HUES64 (cell line): ENCODE measurements at regions not wholly inside any gene's neighbourhood (a gene's known extent, or its start where the extent isn't known, plus 50 kb on each side); places are given as distances from the start of the nearest gene placed in this dataset.

Source experiments
- H3K27ac ChIP-seq: 2 replicates; pipeline ENCODE4 v1.7.0; 2013; ENCODE audit warnings: low read depth, low read length, inconsistent platforms
- H3K27me3 ChIP-seq: 2 replicates; pipeline ENCODE4 v1.6.1; 2013; ENCODE audit warnings: mild to moderate bottlenecking, low read length; ENCODE audit not compliant: insufficient read depth
- H3K36me3 ChIP-seq: 2 replicates; pipeline ENCODE4 v1.6.1; 2013; ENCODE audit warnings: mild to moderate bottlenecking, low read length; ENCODE audit not compliant: insufficient read depth
- H3K4me1 ChIP-seq: 2 replicates; pipeline ENCODE4 v1.6.1; 2013; ENCODE audit warnings: mild to moderate bottlenecking, low read length, moderate library complexity; ENCODE audit not compliant: insufficient read depth
- H3K4me3 ChIP-seq: 2 replicates; pipeline ENCODE4 v1.5.1; 2013; ENCODE audit warnings: mild to moderate bottlenecking, low read length, moderate library complexity
- H3K9ac ChIP-seq: 2 replicates; pipeline ENCODE4 v1.6.1; 2013; ENCODE audit warnings: mild to moderate bottlenecking, low read depth, low read length
- H3K9me3 ChIP-seq: 2 replicates; pipeline ENCODE4 v1.6.1; 2013; ENCODE audit warnings: low read depth, low read length; ENCODE audit not compliant: insufficient read depth
- WGBS: fragments of 150-250, 120-280 bp; methylation state at CpG from one replicate; pipeline ENCODE4 v1.1.7; 2013; ENCODE audit warnings: missing lambda C conversion rate; 5-methylcytosine and 5-hydroxymethylcytosine counted together

DNA sequence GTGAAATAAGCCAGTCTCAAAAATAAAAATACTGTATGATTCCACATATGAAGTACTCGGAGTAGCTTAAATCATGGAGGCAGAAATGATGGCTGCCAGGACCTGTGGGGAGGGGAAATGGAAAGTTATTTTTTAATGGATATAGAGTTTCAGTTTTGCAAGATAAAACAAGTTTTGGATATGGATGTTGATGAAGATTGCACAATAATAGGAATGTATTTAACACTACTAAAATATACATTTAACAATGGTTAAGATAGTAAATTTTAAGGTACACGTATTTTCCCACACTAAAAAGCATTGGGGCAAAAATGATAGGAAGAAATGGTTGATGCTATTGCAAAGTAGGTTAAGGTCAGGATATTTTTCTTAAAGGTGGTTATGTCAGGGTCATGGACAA is 1058.9 kb upstream of the MAP3K7 start:
- Histone ChIP-seq H3K9ac (no peak overlapping the region), H3K27me3 (no peaks in the 10 kb centered on the region), H3K4me3 (no peak overlapping the region), H3K4me1 (no peaks in the 10 kb centered on the region), H3K9me3 (no peaks in the 10 kb centered on the region), H3K27ac (no peak overlapping the region), H3K36me3 (no peaks in the 10 kb centered on the region)
- WGBS = 97% methylated on average over 1 of the region's 2 CpGs

DNA sequence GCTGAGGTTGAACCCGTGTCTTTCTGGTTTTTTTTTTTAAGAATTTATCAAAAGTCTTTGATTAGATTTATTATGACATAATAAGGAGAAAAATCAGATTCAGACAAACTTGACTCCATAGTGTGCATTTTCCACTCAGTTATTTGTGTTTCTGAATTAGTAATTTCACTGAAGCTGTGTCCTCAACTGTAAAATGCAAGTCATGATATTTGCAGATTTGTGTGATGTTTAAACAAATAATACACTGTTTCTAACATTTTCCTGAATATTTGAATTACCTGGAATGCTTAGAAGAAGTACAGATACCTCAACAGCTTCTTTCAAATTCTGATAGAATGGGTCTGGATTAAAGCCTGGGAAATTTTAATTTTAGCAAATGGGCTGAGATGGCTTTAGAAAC is 1050.3 kb upstream of the MAP3K7 start:
- no peaks in the 10 kb centered on the region for H3K9me3 ChIP-seq
- no peak overlapping the region for H3K27ac ChIP-seq
- WGBS = no CpG with 5 or more reads among the region's 1 CpG
- no peak overlapping the region for H3K9ac ChIP-seq
- H3K36me3 ChIP-seq = no peaks in the 10 kb centered on the region
- no peak overlapping the region for H3K4me3 ChIP-seq
- H3K4me1 ChIP-seq = peaks cover 27% of the 10 kb centered on the region
- no peaks in the 10 kb centered on the region for H3K27me3 ChIP-seq

DNA sequence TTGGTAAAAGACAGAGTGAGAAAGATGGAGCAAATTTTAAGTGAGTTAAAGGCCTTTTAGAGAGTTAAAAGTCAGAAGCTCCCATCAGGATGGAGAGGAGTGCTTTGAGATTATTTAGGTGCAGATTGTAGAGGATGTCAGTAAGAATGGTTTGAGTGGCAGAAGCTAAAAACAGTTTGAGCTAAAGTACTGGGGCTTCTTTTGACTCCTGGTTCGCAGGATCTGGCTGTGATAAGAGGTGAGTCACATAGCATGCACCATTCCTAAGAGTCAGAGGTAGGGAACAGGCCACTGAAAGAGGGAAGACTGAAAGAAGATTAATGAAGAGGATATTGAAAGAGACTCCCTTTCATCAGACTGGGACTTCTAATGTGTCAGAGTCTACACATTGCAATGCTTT is 1047.9 kb upstream of the MAP3K7 start:
- no peak overlapping the region for H3K27ac ChIP-seq
- peaks cover 27% of the 10 kb centered on the region for H3K4me1 ChIP-seq
- no peaks in the 10 kb centered on the region for H3K9me3 ChIP-seq
- H3K9ac ChIP-seq = no peak overlapping the region
- H3K36me3 ChIP-seq = no peaks in the 10 kb centered on the region
- H3K4me3 ChIP-seq = no peak overlapping the region
- WGBS = 58% methylated on average over 1 of the region's 1 CpG
- H3K27me3 ChIP-seq = no peaks in the 10 kb centered on the region

DNA sequence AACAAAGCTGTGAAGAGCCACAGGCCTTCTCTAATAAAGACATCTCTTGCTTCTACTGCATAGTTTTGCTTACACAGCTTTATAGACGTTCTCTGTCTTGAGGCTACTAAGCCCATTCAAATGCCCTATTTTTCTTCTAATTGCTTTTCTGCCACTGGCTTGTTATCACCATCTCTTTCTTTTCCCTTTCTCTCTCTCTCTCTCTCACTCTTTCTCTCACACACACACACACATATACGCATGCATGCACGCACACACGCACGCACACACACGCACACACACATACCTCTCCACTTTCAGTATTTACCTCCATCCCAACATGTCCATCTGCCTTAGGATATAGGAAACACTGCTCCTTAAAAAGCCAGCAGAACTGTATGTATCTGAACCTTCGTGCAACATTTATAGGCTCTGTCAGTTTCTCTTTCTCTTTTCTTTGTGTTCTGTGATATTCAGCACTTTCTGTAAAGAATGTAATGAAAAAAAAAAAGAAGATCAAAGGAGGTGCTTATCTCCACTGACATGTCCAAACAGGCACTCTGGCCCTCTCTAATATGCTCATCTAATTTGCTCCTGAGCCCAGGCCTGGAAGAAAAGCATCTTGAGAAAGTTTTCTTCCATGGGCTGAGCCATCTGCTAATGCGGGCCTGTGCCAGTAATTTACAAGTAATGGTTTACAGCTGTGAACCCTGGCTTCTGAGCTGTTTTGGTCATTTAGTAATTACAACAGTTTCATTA is 1046.7 kb upstream of the MAP3K7 start:
- H3K4me3 ChIP-seq = no peak overlapping the region
- H3K27ac ChIP-seq = no peak overlapping the region

DNA sequence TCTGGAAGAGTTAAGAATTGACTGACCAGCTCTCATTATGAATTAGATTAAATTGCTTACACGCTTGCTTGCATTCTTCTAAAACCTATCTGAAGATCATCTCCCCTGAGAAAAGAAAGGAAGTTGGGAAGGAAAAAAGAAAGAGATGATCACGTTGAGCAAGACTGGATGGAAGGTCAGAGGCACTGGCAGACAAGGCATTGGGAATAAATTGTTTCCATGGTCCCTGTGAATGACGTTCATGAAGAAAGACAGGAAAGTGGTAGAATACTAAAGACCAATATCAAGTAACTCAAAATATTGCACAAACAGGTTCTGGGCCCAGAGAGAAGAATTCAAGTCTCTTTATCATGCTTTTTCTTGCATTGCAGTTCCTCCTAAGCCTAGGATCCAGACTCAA is 1045.4 kb upstream of the MAP3K7 start:
- WGBS = 95% methylated on average over 3 of the region's 3 CpGs
- Histone ChIP-seq H3K4me3 (no peak overlapping the region), H3K9ac (no peak overlapping the region), H3K4me1 (peaks cover 27% of the 10 kb centered on the region), H3K27me3 (no peaks in the 10 kb centered on the region), H3K27ac (no peak overlapping the region), H3K9me3 (no peaks in the 10 kb centered on the region), H3K36me3 (no peaks in the 10 kb centered on the region)

More for the DNA sequence above, 1046.7 kb upstream of the MAP3K7 start:
- H3K27me3 ChIP-seq = no peaks in the 10 kb centered on the region
- WGBS = 92% methylated on average over 8 of the region's 8 CpGs
- peaks cover 27% of the 10 kb centered on the region for H3K4me1 ChIP-seq
- no peaks in the 10 kb centered on the region for H3K9me3 ChIP-seq
- no peaks in the 10 kb centered on the region for H3K36me3 ChIP-seq
- H3K9ac ChIP-seq = no peak overlapping the region

DNA sequence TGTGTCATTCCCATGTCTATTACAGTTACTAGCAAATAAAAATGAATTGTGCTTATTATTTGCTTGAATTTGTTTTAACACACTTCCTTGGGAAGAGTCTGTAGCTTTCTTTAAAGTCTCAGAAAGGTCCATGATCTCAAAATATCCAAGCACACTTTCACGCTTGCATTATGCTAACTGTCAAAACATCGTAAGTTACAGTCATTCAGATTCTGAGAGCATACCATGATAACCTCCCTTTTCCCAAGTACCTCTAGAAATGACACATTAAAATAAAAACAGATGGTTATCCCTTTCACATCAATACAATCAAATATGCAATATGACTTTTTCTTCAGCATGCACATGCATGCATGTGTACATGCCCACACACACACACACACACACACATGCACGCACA is 1044.4 kb upstream of the MAP3K7 start:
- Histone ChIP-seq H3K4me1 (peaks cover 27% of the 10 kb centered on the region), H3K4me3 (no peak overlapping the region), H3K9ac (no peak overlapping the region), H3K27ac (no peak overlapping the region), H3K27me3 (no peaks in the 10 kb centered on the region), H3K36me3 (no peaks in the 10 kb centered on the region), H3K9me3 (no peaks in the 10 kb centered on the region)
- WGBS = 95% methylated on average over 3 of the region's 3 CpGs

DNA sequence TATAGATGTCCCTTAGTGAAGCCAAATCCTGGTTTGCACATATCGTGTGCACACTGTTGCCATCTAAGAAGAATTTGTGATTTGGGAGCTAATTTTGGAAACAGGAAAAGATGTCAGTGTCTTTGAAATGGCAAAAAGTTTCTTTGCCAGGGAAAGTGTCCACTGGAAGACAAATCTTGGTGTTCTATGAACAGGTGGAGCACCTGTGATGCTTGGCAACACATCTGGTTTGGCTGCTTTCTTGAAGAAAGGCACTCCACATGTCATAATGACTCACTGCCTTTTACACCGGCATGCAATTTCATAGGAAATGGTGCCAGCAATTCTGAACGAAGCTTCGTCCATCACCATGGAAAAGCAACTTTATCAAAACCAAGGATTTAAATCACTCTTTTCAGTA is 1040.0 kb upstream of the MAP3K7 start:
- H3K27me3 ChIP-seq = no peaks in the 10 kb centered on the region
- no peak overlapping the region for H3K27ac ChIP-seq

DNA sequence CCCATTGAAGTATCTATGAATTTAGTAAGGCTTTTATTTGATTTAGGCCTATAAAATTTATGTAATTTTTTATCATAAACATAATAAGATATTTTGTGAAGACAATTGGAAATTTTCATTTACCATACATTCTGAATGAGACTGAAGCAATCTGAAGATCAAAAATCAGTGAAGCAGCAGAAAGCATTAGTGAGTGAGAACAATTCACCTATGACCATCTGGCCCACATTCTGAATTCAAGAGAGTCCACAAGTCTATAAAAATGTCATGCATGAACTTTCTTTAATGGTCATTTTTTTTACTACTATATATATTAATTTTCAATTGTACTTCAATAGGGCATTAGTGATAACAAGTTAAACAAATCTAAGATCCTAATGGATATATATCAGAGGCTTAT is 1026.6 kb upstream of the MAP3K7 start:
- Histone ChIP-seq H3K9me3 (no peaks in the 10 kb centered on the region), H3K27ac (no peak overlapping the region), H3K27me3 (no peaks in the 10 kb centered on the region), H3K36me3 (no peaks in the 10 kb centered on the region), H3K4me3 (no peak overlapping the region), H3K9ac (no peak overlapping the region), H3K4me1 (no peaks in the 10 kb centered on the region)

More for the DNA sequence above, 1040.0 kb upstream of the MAP3K7 start:
- H3K9me3 ChIP-seq = no peaks in the 10 kb centered on the region
- 94% methylated on average over 4 of the region's 4 CpGs for whole genome bisulfite sequencing
- H3K4me3 ChIP-seq = no peak overlapping the region
- no peak overlapping the region for H3K9ac ChIP-seq
- H3K4me1 ChIP-seq = no peaks in the 10 kb centered on the region
- H3K36me3 ChIP-seq = no peaks in the 10 kb centered on the region

DNA sequence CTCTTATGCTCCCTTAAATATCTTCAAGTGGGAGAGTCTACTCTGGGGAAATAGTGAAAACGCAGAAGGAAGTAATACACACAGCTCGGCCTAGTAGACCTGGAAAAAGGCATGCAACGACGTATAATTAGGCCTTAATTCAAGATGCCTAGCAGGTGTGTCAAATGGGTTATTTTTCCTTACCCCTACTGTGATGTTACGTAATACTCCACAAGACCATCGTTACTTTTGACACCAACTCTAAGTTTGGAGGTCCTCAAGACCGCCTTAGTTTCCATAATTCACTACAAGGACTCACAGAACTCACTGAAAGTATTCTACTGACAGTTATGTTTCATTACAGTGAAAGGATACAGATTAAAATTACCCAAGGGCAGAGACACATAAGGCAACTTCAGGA is 1024.3 kb upstream of the MAP3K7 start:
- H3K27me3 ChIP-seq = no peaks in the 10 kb centered on the region
- no peak overlapping the region for H3K9ac ChIP-seq
- WGBS = 97% methylated on average over 7 of the region's 7 CpGs
- no peak overlapping the region for H3K4me3 ChIP-seq
- H3K4me1 ChIP-seq = no peaks in the 10 kb centered on the region
- H3K9me3 ChIP-seq = no peaks in the 10 kb centered on the region
- no peaks in the 10 kb centered on the region for H3K36me3 ChIP-seq
- H3K27ac ChIP-seq = no peak overlapping the region

DNA sequence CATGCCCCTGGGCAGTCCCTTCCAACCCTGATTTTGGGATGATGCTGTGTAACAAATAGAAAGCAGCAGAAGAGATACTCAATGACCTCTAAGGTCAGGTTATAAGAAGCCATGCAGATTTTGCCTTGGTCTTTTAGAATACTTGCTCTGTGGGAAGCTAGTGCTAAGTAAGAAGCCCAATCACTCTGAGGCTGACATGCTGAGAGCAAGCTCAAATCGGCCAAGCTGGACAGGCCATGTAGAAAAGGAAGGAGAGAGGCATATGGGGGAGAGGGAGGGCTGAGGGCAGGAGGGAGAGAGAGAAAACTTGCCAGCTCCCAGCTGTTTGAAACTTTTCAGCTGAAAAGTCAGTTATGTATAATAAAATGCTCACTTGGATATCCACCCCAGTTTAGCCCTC is 1021.6 kb upstream of the MAP3K7 start:
- H3K9ac ChIP-seq = no peak overlapping the region
- no peaks in the 10 kb centered on the region for H3K27me3 ChIP-seq
- H3K4me1 ChIP-seq = no peaks in the 10 kb centered on the region
- no peak overlapping the region for H3K4me3 ChIP-seq
- 67% methylated on average over 1 of the region's 1 CpG for WGBS
- no peaks in the 10 kb centered on the region for H3K36me3 ChIP-seq
- no peak overlapping the region for H3K27ac ChIP-seq
- no peaks in the 10 kb centered on the region for H3K9me3 ChIP-seq

DNA sequence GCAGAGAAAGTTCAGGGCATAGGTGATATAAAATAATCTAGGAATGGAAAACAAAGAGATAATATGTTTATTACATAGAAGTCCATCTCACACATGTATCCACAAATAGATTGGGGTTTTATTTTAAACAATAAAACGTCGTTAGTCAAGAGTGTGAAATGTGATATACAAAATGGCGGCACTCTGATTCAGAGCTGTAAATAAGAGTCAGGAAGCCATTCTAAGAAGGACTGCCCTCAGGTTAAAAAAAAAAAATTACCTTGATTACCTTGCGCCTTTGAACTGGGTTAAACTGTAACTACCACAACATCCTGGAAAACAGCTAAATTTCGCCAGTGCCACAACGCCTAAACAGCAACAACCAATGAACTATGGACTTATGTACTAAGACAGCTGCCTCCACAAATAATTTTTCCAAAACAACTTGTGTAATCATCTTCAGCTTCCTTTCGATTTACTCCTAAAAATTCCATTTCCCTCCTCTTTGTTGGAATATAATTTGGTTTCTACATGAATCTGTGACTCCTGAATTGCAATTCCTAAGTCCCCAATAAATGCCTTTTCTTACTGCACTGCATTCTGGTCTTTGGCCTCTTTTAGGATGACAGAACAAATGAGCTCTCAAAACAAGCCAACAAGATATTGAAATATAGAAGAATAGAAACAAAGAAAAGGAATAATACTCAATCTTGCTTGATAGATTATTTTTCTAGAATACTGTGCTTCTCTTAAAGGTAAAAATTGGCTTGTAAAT is 1019.5 kb upstream of the MAP3K7 start:
- no peaks in the 10 kb centered on the region for H3K9me3 ChIP-seq
- 94% methylated on average over 6 of the region's 7 CpGs for WGBS
- no peak overlapping the region for H3K4me3 ChIP-seq
- H3K9ac ChIP-seq = no peak overlapping the region
- H3K27ac ChIP-seq = no peak overlapping the region
- no peaks in the 10 kb centered on the region for H3K27me3 ChIP-seq
- no peaks in the 10 kb centered on the region for H3K36me3 ChIP-seq
- H3K4me1 ChIP-seq = no peaks in the 10 kb centered on the region
